ENCODE measurements at regions not wholly inside any gene's neighbourhood (a gene's known extent, or its start where the extent isn't known, plus 50 kb on each side); places are given as distances from the start of the nearest gene placed in this dataset.

GRCh38 chr11:10366568-10367331 lies 61.9 kb downstream of the ADM start:
- TF ChIP-seq, protein P1, sequence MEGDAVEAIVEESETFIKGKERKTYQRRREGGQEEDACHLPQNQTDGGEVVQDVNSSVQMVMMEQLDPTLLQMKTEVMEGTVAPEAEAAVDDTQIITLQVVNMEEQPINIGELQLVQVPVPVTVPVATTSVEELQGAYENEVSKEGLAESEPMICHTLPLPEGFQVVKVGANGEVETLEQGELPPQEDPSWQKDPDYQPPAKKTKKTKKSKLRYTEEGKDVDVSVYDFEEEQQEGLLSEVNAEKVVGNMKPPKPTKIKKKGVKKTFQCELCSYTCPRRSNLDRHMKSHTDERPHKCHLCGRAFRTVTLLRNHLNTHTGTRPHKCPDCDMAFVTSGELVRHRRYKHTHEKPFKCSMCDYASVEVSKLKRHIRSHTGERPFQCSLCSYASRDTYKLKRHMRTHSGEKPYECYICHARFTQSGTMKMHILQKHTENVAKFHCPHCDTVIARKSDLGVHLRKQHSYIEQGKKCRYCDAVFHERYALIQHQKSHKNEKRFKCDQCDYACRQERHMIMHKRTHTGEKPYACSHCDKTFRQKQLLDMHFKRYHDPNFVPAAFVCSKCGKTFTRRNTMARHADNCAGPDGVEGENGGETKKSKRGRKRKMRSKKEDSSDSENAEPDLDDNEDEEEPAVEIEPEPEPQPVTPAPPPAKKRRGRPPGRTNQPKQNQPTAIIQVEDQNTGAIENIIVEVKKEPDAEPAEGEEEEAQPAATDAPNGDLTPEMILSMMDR (conservative IDR thresholded peaks at IDR 0.05; ENCODE audit: low read length), result peak; percentile 91
- TF ChIP-seq EZH2phosphoT487 (IDR thresholded peaks at IDR 0.05; ENCODE audit: borderline replicate concordance, low read depth, low read length), result no peak
